Germinal center (tissue), 1 donor: ENCODE measurements at regions not wholly inside any gene's neighbourhood (a gene's known extent, or its start where the extent isn't known, plus 50 kb on each side); places are given as distances from the start of the nearest gene placed in this dataset.

Source experiments
- DNase-seq: peaks from one replicate; pipeline ENCODE4 v3.0.0; 2012; ENCODE audit warnings: mixed read lengths, low spot score

- no peak for DNase-seq
Measured at GRCh38 chr14:61107869-61108493, 126.9 kb downstream of the SLC38A6 start.

GRCh38 chr14:61106959-61107641 lies 126.1 kb downstream of the SLC38A6 start:
- peak; percentile 30 for DNase-seq

- DNase-seq, result no peak
Measured at GRCh38 chr14:61106271-61106958, 125.4 kb downstream of the SLC38A6 start.

GRCh38 chr14:61104358-61104757 lies 123.3 kb downstream of the SLC38A6 start:
- DNase-seq, result no peak

DNA sequence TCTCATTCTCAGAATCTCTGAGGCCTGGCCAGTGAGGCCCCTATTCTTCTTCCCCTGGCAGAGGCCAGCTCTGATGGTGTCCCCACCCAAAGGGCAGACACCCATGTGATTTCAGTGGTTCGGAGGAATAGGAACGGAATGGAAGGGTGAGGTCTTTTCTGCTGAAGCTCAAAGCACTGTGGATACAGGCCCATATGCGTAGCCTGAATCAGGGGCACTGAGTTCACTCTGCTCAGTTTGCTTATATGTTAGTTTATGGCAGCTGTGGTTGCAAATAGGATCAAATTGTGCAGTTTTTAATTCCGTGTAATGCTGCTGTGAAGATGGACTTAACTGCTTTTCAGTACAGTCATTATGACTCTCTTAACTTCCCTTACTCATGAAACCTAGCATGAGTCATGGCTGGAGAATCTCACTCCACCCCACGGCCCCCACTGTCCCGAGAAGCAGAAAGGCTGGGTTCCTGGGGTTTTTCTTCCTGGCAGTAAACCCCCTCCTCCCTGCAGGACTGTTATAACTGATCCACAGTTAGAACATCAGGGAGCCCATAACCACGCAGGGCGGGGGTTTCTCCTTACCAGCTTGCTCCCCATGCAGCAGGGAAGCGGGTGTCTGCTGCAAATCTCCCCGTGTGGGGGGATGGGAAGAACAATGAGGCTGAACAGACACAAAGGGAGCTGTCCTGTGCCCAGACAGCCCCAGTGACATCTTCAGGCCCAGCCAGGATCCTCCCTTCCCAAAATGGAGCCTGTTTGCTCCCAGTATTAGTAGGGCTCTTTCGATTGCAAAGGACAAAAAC lies 122.7 kb downstream of the SLC38A6 start:
- DNase-seq, result no peak

GRCh38 chr14:61102549-61103466 lies 121.8 kb downstream of the SLC38A6 start:
- no peak for DNase-seq
